ENCODE measurements at regions not wholly inside any gene's neighbourhood (a gene's known extent, or its start where the extent isn't known, plus 50 kb on each side); places are given as distances from the start of the nearest gene placed in this dataset.
"Not testable (repeated sequence)": the region's sequence is repeated elsewhere in the genome, so short reads cannot be mapped to it uniquely, and the experiment has no call there.

DNA sequence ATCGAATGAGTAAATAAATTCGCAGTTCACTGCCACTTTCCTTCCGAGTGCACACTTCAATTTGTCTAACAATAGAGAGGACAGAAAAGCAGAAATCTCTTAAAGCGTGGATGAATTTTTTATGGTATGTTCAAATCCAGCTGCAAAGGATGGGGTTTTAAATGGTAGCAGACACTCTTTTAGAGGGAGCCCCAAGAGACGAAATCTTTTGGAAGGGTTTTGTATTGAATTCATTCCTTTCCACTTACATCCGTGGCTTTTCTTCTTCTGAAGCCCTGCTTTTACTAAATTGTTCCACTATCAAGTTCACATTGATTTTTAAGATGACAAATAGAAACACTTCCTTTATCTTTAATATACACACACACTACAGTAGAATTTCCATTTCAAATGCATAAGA lies 680.7 kb downstream of the NR4A2 start:
- no peak for DNase-seq

DNA sequence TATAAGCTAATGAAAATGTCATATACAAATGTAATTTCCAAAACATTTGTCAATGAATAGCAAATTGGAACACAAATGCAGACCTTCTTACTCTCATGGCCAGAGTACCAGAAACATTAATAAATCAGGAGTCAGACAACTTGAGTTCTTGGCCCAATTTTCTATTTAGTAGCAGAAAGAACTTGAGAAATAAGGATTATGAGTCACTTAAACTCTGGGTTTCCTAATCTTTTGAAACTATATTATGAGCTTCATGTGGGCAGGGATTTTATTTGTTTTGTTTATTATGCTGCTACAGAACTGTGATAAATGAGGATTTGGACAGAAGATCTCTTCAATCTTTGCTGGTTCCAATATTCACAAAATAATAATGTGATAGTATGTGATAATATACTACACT lies 686.7 kb downstream of the NR4A2 start:
- DNase-seq: no peak

DNA sequence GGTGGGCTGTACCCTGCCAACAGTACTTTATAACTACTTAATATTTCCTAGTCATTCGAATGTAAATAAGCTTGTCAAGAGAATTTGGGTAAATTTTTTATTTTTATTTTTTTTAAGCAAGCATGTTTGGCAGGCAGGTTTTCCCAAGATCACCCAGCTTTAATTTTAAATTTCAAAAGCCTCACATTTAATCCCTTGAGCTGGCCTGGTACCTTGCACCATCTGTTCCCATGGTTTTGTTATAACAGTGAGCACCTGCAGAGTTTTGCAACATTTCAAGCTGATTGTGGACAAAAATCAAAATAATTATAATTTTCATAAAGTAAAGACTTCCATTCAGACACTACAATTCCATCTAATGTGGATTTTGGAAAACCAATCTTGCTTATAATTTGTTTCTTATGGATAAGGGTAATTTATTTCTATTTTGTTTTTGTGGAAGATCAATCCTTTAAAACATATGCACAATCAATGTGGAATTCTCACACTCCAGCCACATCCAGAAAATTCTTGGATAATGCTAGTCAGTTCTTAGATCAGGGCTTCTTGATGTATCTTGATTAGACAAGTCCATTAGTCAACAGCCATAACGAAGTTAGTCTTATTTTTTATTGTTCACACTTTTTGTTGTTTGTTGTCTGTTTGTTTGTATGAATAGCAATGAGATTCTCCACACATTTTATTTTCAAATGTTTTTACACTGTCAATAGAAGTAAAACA lies 689.3 kb downstream of the NR4A2 start:
- no peak for DNase-seq

DNA sequence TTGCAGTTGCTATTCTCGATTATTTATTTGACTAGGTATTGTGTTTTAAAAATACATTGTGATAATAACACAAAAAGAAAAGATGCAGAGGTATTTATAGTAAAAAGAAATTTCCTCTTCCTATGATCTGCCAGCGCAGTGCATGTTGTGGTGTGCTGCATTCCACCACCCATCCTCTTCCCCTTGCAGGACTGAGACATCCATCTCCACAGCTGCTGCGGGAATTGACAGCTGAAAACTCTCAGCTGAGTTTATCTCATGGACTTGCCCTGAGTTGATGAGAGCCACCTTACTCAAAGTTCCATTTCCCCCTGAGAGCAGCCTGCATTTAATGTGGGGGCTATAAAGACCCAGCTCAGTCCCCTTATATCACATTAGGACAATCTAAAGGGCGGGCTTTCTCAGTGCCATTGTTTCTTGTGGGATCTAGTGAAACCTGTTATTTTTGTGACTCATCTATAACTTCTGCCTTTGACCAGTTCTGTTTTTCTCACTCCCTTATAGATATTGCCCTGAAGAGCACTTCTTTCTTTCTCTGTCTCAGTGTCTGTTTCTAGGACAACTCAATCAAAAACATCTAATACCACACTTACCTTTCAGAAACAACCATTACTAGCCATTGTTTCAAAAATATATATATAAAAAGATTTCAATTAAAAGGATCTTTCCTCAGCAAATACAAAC lies 698.5 kb downstream of the NR4A2 start:
- peak; percentile 16 for DNase-seq

DNA sequence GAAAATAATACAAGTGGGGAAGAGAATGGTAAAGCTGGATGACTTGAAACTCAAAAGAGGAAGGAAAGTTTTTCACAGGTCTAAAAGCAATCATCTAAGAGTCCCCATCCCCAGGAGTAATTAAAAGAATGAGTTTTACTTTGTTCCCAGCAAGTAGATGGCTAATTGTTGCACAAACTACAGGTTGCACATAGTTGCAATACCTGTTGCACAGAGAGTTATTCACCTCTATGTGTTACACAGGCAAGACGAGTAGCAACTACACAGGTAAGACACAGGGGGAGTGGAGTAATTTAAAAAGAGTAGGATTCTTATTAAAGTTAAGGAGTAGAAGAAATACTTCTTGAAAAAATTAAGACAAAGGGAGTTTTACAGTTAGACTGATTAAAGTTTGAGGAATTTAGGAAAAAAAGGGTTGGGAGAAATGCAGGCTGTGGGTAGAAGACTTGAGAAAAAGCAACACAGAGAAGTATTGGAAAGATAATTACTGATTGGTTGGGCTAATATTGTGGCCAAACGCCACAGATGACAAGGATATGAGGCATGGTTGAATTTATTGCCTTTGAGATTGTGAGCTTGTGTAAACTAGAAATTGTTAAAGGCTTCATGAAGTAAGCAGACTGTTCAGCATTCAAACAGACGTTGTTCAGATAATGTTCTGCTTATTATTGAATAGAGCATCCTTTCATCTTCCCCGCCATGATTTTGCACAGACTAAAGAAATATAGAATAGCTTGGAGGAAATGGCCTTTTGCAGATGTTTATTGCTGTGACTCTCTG lies 699.3 kb downstream of the NR4A2 start:
- DNase-seq: no peak

DNA sequence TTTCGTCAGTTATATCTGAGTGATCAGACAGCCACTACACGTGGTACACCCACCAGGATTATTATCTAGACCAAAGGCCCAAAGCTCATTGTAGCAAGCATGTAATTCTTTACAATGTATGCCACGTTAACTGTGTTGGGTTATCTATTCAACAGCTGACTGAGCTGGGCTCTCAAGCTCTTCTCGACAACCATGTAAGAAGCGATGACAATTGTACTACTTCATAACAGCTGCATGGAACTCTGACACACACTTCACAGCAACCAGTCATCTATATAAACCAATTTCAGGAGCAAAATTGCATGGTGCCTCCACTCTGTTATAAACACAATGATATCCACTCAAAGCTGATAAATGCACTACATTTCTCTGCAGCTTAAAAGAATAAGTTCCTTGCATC lies 701.8 kb downstream of the NR4A2 start:
- no peak for DNase-seq

DNA sequence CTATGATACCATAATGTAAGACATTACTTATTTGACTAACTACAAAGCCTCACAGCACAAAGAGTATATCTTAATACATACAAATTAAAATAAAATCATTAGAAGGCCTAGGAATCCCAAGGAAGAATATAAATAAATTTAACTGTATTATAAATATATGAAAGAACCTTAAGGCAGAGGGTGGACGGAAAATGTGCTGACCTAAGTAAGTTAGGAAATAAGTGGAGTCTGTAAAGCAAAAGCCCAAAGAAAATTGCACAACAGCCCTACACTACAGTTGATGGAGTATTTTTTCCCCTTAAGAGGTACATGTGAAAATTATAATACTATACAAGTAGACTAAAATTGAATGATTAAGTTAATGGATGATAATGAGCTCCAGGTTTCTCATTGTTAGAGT lies 710.1 kb downstream of the NR4A2 start:
- no peak for DNase-seq

DNA sequence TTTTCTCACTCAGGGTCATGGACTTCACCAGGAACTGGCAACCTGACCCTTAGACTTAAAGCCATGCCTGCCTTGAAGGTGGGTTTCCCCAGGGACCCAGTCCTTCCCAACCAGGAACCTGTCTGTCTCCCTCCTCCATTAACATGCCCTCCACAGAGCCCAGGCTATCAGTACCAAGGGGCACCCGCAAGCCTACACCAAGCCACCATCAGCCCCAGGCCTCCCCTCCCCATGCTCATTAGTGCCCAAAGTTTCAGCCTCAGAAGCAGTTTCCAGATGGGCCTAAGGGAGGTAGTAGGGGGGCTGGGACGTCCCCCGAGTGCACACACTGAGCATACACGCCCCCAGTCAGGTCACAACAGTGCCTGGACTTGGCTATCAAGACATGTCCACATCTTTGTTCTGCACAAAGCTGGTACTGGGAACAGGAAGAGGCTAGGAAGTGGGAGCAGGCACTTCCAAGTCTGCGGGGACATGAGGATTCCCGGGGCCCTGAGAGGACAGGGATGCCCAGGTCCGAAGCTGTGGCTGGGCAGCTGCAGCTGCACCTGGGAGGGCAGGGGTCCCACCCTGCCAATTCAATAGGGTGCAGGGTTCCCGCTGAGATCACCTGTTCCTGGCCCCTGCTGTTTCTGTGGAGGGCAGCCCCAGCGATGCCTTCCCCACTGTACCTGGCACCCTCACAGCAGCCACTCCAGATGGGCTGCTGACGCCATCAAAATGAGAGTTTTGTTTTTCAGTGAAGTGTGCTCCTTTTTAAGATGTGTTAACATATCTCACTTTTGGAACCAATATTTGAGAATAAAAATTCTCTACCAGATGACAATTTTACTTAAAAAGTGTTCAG lies 731.4 kb downstream of the NR4A2 start:
- no peak for DNase-seq

DNA sequence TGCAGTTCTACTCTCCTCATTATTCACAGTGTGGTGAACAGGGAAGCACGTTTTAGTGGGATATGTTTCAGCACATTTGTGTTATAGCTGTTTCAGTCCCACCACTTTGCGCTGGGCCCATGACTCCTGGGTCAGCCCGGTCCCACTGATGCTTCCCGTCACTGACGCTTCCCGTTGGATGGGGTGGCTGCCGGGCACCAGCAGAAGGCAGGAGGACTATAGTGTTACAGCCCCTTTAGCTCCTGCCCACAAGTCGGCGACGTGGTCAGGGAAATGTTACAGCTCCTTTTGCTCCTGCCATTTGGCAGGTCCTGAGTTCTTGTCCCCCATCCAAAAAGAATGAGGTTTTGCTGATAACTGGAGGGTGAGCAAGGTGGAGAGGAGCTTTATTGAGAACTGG lies 732.2 kb downstream of the NR4A2 start:
- DNase-seq: no peak

DNA sequence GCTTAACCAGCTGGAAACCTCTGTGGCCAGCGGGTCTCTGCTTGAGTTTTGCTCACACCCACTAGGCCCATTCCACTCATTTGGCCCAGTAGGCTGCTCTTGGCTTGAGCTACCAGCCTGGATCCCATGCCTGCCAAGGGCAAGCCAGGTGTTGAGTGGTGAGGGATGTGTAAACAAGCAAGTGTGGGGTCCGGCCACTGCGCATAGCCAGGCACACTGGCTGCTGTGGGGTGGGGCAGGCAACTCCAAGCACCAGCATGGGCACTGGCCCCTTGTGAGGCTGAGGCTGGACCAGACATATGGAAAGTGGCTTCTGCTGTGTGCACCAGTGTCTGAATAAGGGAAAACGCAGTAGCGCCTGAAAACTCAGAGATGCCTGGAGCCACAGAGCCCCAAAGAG lies 732.7 kb downstream of the NR4A2 start:
- no peak for DNase-seq

DNA sequence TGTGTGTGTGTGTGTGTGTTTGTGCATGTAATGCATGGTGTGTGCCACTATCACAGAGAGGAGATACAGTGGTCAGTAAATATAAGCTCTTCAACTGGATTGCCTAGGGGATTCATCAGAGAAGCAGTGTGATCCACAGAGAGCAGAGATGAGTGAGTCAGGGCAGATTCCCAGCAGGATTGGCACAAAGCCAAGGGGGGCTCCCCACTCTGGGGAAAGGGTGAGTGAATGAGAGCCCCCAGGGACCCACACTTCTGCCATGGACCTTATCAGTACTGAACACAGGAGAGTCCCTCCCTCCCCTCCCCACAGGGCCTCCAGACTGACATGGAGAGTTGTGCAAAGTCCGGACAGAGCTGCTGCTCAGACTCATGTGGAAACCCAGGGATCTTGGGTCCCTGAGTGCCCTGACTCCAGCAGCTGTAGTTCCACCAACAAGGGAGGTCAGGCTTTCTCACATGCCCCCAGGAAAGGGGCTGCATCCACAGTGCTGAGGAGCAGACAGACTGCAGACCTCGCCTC lies 748.8 kb downstream of the NR4A2 start:
- no peak for DNase-seq

DNA sequence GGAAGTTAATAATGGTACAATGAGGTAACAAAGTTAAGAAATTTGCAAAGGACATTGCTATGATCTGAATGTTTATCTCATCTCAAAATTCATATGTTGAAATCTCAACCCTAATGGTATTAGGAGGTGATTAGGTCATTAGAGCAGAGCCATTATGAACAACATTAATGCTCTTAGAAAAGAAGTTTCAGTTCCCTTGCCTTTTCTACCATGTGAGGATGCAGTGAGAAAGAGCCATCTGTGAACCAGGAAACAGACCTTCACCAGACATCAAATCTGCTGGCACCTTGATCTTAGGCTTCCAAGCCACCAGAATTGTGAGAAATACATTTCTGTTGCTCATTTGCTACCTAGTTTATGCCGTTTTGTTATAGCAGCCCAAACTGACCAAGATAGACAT lies 757.6 kb downstream of the NR4A2 start:
- DNase-seq: no peak

DNA sequence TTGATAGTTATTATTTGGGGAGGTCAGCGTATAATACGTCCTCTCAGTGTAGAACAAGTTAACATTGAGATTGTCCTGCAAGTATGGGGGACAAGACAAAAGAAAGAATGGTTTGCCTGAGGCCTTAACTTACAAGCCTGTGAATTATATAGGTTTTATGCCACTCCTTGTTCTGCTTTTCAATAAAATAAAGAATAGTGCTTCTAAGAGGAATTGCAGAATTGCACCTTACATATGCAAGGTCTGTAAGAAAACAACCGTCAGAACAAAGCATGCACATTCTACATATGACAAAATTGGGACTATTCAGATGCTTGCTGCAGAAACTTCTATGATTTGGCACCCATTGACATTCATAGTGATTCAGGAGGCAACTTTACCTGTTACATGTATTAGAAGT lies 785.0 kb downstream of the NR4A2 start:
- DNase-seq: no peak

DNA sequence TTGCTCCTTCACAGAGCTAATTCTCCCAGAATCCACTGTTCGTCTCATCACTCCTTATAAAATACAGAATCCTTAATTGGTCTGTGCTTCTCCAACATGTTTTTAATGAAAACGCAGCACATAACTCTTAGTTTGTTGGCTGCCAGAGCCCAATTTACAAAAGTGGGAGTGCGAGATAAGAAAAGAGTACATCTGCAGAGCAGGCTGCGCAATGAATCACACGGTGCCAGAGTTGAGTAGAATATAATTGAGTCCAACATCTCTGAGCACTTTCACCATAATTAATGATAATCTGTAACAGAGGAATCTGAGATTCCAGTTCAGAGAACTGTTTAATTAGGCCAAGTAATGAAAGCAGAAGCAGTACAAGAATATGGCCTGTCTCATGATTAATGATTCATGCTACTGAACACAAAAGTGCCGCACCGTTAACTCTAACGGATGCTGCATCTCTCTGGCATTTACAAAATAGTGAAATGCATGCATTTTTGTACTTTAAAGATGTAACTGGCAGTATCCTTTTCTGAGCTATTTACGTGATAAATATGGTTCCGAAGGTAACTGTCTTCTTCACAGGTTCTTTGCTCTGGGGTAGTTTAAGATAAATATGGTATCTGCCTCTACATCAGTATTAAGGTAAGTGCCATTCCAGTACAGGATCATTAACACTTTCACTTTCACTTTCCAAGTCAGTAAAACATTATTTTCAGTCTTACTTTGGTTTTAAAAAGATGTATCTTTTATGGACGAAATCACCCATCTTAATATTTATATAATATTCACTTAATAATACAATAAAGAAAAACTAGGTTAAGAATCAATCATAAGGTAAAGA lies 785.6 kb downstream of the NR4A2 start:
- peak; percentile 34 for DNase-seq

DNA sequence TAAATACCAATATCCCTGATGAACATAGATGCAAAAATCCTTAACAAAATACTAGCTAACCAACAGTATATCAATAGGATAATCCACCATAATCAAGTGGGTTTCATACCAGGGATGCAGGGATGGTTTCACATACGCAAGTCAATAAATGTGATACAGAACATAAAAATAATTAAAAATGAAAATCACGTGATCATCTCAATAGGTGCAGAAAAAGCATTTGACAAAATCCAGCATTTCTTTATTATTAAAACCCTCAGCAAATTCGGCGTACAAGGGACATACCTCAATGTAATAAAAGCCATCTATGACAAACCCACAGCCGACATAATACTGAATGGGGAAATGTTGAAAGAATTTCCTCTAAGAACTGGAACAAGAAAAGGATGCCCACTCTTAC lies 793.5 kb downstream of the NR4A2 start:
- not testable (repeated sequence) for DNase-seq

DNA sequence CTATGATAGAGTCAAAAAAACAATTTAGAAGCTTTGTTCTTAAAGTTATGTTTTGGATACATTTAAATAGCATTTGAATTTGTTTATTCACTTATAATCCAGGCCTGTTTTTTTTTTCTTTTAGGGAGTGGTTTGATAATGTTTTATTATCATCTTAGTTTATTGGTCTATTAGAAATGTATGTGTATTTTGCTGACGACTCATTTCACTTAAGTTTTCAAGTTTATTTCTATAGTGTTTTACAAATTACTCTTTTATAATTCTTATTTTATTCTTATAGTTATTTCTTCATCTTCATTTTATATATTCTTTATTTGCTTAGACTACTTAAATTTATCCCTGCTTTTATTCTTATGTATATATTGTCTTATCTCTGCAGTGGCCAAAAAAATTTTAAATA lies 804.5 kb downstream of the NR4A2 start:
- DNase-seq: no peak

DNA sequence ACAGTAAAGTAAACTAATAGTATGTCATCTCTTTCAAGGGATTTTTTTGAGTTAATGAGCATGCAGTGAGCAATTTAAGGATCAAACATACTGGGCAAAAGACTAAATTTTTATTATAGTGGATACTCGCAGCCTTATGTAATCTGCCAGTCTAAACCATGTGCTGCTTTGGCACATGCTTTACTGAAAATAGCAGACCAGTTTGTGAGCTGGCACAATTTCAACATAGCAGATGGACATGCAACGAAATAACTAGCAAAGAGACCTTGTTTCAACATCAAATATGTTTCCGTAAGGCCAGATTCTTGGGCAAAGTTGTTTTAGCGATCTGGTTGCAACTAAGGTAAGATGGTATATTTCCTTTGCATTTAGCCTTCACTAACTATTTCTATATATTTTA lies 807.3 kb downstream of the NR4A2 start:
- no peak for DNase-seq

DNA sequence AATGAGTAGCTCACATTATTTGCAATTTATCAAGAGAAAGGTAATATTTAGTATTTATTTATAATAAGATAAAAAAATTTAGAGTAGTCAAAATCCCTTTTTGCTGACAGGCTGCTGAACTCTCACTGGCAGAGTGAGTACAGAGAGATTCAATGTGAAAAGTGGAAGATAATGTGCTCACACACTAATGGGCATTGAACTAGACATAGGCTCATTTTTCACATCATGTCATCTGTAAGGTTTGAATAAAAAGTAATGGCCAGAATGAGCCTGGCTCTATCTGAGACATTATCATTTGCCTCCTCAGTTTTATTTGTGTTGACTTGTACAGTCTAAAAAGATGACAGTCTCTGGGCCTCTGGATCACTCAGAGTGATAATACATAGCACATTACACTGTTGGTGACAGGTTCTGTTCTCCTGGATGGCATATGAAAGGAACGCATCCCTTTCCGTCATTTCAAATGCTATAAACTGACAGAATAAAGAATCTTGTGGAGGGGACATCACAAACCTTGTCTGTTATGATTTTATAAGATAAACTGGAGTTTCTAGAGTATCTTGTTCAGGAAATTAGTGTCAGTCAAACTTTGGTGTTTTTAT lies 812.9 kb downstream of the NR4A2 start:
- no peak for DNase-seq

DNA sequence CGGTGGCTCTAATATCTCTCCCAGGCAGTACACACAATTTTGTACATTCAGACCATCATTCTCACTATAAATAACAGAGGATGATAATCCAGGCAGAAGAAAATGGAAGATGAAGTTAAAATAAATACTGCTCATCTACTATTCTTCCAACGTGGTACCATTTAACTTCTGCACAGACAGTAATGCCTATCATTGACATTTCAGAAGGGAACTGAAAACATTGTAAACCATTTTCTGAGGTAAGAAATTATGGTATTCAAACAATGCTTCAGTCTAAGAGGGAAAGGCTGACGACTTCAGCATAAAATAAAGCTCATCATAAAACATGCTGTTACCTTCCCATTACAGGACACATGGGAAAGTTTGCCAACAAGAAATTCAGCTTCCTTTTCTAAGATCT lies 814.4 kb downstream of the NR4A2 start:
- DNase-seq: no peak

DNA sequence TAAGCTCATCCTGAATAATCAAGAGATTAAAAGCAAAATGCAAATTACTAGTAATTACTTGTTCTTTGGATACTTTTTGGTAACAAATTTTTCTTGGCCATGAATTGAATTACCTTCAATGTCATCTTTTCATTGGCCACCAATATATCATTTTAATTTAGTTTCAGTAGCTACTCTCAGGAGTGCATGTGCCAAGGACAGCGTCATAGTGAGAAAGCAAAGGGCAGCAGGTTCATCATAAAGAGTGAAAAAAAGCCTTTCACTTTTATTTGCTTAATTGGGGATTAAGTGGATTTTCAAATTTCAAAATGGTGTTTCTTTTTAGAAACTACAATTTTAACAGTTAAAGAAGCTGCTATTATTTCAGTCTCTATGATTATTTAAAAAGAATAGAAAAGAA lies 815.2 kb downstream of the NR4A2 start:
- DNase-seq: no peak

DNA sequence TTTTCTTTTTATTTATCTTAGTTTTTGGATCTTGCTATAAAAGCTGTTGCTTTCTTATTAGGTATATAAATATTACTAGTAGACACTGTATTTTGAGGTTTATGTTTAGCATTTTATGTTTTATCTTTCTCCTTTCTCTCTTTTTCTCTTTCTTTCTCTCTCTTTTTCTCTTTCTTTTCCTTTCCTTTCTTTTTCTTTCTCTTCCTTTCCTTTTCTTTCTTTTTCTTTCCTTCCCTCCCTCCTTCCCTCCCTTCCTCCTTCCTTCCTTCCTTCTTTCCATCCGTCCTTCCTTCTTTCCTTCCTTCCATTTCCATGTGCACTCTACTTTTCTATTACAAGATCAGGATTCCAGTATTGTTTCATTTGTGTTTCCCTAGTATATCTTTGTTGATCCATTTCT lies 814.8 kb downstream of the KCNJ3 start:
- no peak for DNase-seq

DNA sequence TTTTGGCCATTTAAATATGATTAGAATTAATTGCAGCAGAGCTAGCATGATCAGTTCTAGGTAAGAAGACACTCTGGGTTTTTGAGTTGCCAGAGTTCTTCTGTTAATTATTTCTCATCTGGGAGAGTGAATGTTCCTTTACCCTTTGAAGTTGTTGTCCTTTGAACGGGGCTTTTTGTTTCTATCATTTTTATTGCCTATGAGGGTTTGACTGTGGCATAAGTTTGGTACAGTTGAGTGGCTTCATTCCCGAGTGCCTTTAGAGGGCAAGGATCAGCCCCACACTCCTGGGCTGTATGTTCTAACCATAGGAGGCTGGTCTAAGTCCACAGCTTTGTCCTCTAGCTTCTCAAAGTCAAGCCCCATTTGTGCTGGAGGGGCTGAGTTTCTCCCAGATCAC lies 804.3 kb downstream of the KCNJ3 start:
- DNase-seq: no peak

All from DMS53 (cell line).